H9 (cell line): ENCODE measurements at regions not wholly inside any gene's neighbourhood (a gene's known extent, or its start where the extent isn't known, plus 50 kb on each side); places are given as distances from the start of the nearest gene placed in this dataset.

Experiments used
- DNase-seq: peaks from one replicate; pipeline ENCODE4 v3.0.0-alpha.2; 2017
- H2AFZ ChIP-seq: one replicate; pipeline ENCODE4 v1.6.1; 2013; ENCODE audit warnings: mild to moderate bottlenecking, low read length, control low read depth, moderate library complexity
- H2AK5ac ChIP-seq: 2 replicates; pipeline ENCODE4 v1.6.1; 2013; ENCODE audit warnings: low read length, control low read depth, mixed read lengths; ENCODE audit not compliant: insufficient read length
- H2BK120ac ChIP-seq: one replicate; pipeline ENCODE4 v1.6.1; 2013; ENCODE audit warnings: low read depth, mild to moderate bottlenecking, low read length, control low read depth, inconsistent platforms; ENCODE audit not compliant: poor library complexity, severe bottlenecking
- H2BK12ac ChIP-seq: 2 replicates; pipeline ENCODE4 v1.6.1; 2013; ENCODE audit warnings: low read length, control low read depth, mixed read lengths, low read depth; ENCODE audit not compliant: insufficient read length
- H2BK15ac ChIP-seq: 2 replicates; pipeline ENCODE4 v1.6.1; 2013; ENCODE audit warnings: low read depth, low read length, control low read depth
- H2BK20ac ChIP-seq: one replicate; pipeline ENCODE4 v1.6.1; 2013; ENCODE audit warnings: low read depth, mild to moderate bottlenecking, low read length, control low read depth, inconsistent platforms; ENCODE audit not compliant: poor library complexity, severe bottlenecking
- H2BK5ac ChIP-seq: 2 replicates; pipeline ENCODE4 v1.6.1; 2013; ENCODE audit warnings: low read length, control low read depth, mixed read lengths; ENCODE audit not compliant: insufficient read length
- H3K14ac ChIP-seq: 2 replicates; pipeline ENCODE4 v1.6.1; 2013; ENCODE audit warnings: low read length, control low read depth; ENCODE audit not compliant: insufficient read depth
- H3K18ac ChIP-seq: 2 replicates; pipeline ENCODE4 v1.6.1; 2013; ENCODE audit warnings: low read depth, mild to moderate bottlenecking, mixed read lengths, low read length, control low read depth; ENCODE audit not compliant: insufficient read length
- H3K23ac ChIP-seq: 2 replicates; pipeline ENCODE4 v1.6.1; 2013; ENCODE audit warnings: low read length, control low read depth, mixed read lengths, low read depth; ENCODE audit not compliant: insufficient read length
- H3K23me2 ChIP-seq: 2 replicates; pipeline ENCODE4 v1.6.1; 2013; ENCODE audit warnings: low read depth, mild to moderate bottlenecking, mixed read lengths, low read length, control low read depth; ENCODE audit not compliant: insufficient read length, poor library complexity, severe bottlenecking
- H3K27ac ChIP-seq: 2 replicates; pipeline ENCODE4 v1.5.1; 2013; ENCODE audit warnings: low read length, control low read depth, mixed read lengths, low read depth; ENCODE audit not compliant: insufficient read length
- H3K27me3 ChIP-seq: 2 replicates; pipeline ENCODE4 v1.6.1; 2013; ENCODE audit warnings: low read length, control low read depth, inconsistent platforms; ENCODE audit not compliant: insufficient read depth
- H3K4ac ChIP-seq: 2 replicates; pipeline ENCODE4 v1.6.1; 2013; ENCODE audit warnings: low read depth, mild to moderate bottlenecking, control low read depth, inconsistent platforms, low read length, moderate library complexity
- H3K4me1 ChIP-seq: 2 replicates; pipeline ENCODE4 v1.6.1; 2013; ENCODE audit warnings: low read length, control low read depth, inconsistent platforms; ENCODE audit not compliant: insufficient read depth
- H3K4me2 ChIP-seq: 2 replicates; pipeline ENCODE4 v1.6.1; 2013; ENCODE audit warnings: low read length, control low read depth, mixed read lengths; ENCODE audit not compliant: insufficient read length, insufficient read depth
- H3K56ac ChIP-seq: 2 replicates; pipeline ENCODE4 v1.6.1; 2013; ENCODE audit warnings: low read depth, mild to moderate bottlenecking, mixed read lengths, low read length, control low read depth; ENCODE audit not compliant: insufficient read length
- H3K79me1 ChIP-seq: 2 replicates; pipeline ENCODE4 v1.6.1; 2013; ENCODE audit warnings: low read depth, mild to moderate bottlenecking, moderate library complexity, low read length, control low read depth, inconsistent platforms; ENCODE audit not compliant: insufficient read depth, poor library complexity, severe bottlenecking
- H3K79me2 ChIP-seq: 2 replicates; pipeline ENCODE4 v1.6.1; 2013; ENCODE audit warnings: low read length, control low read depth, inconsistent platforms; ENCODE audit not compliant: insufficient read depth
- H3K9ac ChIP-seq: 2 replicates; pipeline ENCODE4 v1.6.1; 2013; ENCODE audit warnings: low read length, control low read depth, mixed read lengths; ENCODE audit not compliant: insufficient read length; ENCODE audit errors: extremely low read depth
- H3K9me3 ChIP-seq: one replicate; pipeline ENCODE4 v1.6.1; 2013; ENCODE audit warnings: low read depth, low read length, inconsistent platforms; ENCODE audit not compliant: control insufficient read depth
- H3T11ph ChIP-seq: one replicate; pipeline ENCODE4 v1.6.1; 2013; ENCODE audit warnings: mild to moderate bottlenecking, low read length, control low read depth, inconsistent platforms
- H4K20me1 ChIP-seq: one replicate; pipeline ENCODE4 v1.6.1; 2013; ENCODE audit not compliant: control insufficient read depth, insufficient read length, insufficient read depth
- H4K5ac ChIP-seq: 2 replicates; pipeline ENCODE4 v1.6.1; 2013; ENCODE audit warnings: low read depth, mild to moderate bottlenecking, mixed read lengths, low read length, control low read depth; ENCODE audit not compliant: insufficient read length
- H4K8ac ChIP-seq: replicated peaks from 2 replicates; pipeline ENCODE4 v1.6.1; 2013; ENCODE audit warnings: low read length, control low read depth, mixed read lengths, low read depth; ENCODE audit not compliant: insufficient read length
- H4K91ac ChIP-seq: 2 replicates; pipeline ENCODE4 v1.6.1; 2013; ENCODE audit warnings: low read depth, mild to moderate bottlenecking, moderate library complexity, mixed read lengths, low read length, control low read depth; ENCODE audit not compliant: insufficient read length
- H3K27ac Mint-ChIP-seq, 3 experiments: 2 replicates in 2 of 3; 3 replicates in 1 of 3; pipeline ENCODE4 v1.8.0; 2020 to 2021; ENCODE audit warnings: mixed read lengths in 3 of 3, mild to moderate bottlenecking in 1 of 3, moderate library complexity in 1 of 3
- H3K27me3 Mint-ChIP-seq: 2 replicates; pipeline ENCODE4 v1.8.0; 2021; ENCODE audit warnings: low read depth, mild to moderate bottlenecking, moderate library complexity, mixed read lengths
- H3K36me3 Mint-ChIP-seq, 3 experiments: 2 replicates in 2 of 3; 3 replicates in 1 of 3; pipeline ENCODE4 v1.8.0; 2020 to 2021; ENCODE audit warnings: low read depth in 3 of 3, mixed read lengths in 3 of 3; ENCODE audit not compliant: insufficient read depth in 1 of 3
- H3K4me1 Mint-ChIP-seq, 2 experiments: 2 replicates each; pipeline ENCODE4 v1.8.0; 2020; ENCODE audit warnings: mixed read lengths in 2 of 2
- H3K4me3 Mint-ChIP-seq, 2 experiments: 2 replicates in 1 of 2; 3 replicates in 1 of 2; pipeline ENCODE4 v1.8.0; 2020 to 2021; ENCODE audit warnings: mild to moderate bottlenecking in 2 of 2, mixed read lengths in 2 of 2, moderate library complexity in 1 of 2
- H3K9me3 Mint-ChIP-seq, 2 experiments: 2 replicates in 1 of 2; 3 replicates in 1 of 2; pipeline ENCODE4 v1.8.0; 2020; ENCODE audit warnings: mild to moderate bottlenecking in 2 of 2, mixed read lengths in 2 of 2, moderate library complexity in 1 of 2
- WGBS: extraction: QIAGEN DNeasy Blood & Tissue Kit; methylation state at CpG from one replicate; pipeline ENCODE4 v1.1.7; 2013; ENCODE audit warnings: missing lambda C conversion rate, low lambda C conversion rate, mixed read lengths; ENCODE audit not compliant: insufficient read length; ENCODE audit errors: extremely low coverage; 5-methylcytosine and 5-hydroxymethylcytosine counted together
- TF ChIP-seq, protein P1 (sequence below): fragments of 200-600 bp; sonication (generic); conservative IDR thresholded peaks from 3 replicates; pipeline ENCODE4 v1.8.0; 2021; ENCODE audit warnings: antibody characterized with exemption, mild to moderate bottlenecking

GRCh38 chr5:144972317-144972716 lies 801.6 kb downstream of the KCTD16 start:
- no peak overlapping the region for H3K4ac ChIP-seq
- H2AK5ac ChIP-seq = no peak overlapping the region
- H3K23ac ChIP-seq = no peak overlapping the region
- no peak overlapping the region for H3K18ac ChIP-seq
- no peak overlapping the region for H4K91ac ChIP-seq
- Mint-ChIP-seq H3K27ac (no peak overlapping the region), H3K4me1 (no peaks in the 10 kb centered on the region), H3K4me3 (no peak overlapping the region), H3K27me3 (no peaks in the 10 kb centered on the region), H3K9me3 (peaks cover 16 to 17% of the 10 kb centered on the region in 2 experiments), H3K36me3 (peaks cover 3 to 16% (median 12%) of the 10 kb centered on the region in 3 experiments; a peak in 6 of 7 replicates)
- WGBS = no CpG with 5 or more reads among the region's 3 CpGs
- no peaks in the 10 kb centered on the region for H3K27me3 ChIP-seq
- H2BK5ac ChIP-seq = no peak overlapping the region
- no peak overlapping the region for H2BK120ac ChIP-seq
- H2BK20ac ChIP-seq = no peak overlapping the region
- no peak for DNase-seq
- no peak overlapping the region for H2BK15ac ChIP-seq
- no peaks in the 10 kb centered on the region for H3K4me1 ChIP-seq
- no peaks in the 10 kb centered on the region for H3K9me3 ChIP-seq
- no peak overlapping the region for H3K9ac ChIP-seq
- no peak overlapping the region for H2AFZ ChIP-seq
- H3K27ac ChIP-seq = no peak overlapping the region
- no peak overlapping the region for H3K4me2 ChIP-seq
- no peaks in the 10 kb centered on the region for H3K79me1 ChIP-seq
- H3T11ph ChIP-seq = no peak overlapping the region
- H3K56ac ChIP-seq = no peak overlapping the region
- H4K8ac ChIP-seq = no peak overlapping the region
- no peaks in the 10 kb centered on the region for H4K20me1 ChIP-seq
- no peak overlapping the region for H4K5ac ChIP-seq
- no peak overlapping the region for H3K14ac ChIP-seq
- no peak overlapping the region for H2BK12ac ChIP-seq
- no peaks in the 10 kb centered on the region for H3K23me2 ChIP-seq
- H3K79me2 ChIP-seq = no peaks in the 10 kb centered on the region
- TF ChIP-seq, protein P1, sequence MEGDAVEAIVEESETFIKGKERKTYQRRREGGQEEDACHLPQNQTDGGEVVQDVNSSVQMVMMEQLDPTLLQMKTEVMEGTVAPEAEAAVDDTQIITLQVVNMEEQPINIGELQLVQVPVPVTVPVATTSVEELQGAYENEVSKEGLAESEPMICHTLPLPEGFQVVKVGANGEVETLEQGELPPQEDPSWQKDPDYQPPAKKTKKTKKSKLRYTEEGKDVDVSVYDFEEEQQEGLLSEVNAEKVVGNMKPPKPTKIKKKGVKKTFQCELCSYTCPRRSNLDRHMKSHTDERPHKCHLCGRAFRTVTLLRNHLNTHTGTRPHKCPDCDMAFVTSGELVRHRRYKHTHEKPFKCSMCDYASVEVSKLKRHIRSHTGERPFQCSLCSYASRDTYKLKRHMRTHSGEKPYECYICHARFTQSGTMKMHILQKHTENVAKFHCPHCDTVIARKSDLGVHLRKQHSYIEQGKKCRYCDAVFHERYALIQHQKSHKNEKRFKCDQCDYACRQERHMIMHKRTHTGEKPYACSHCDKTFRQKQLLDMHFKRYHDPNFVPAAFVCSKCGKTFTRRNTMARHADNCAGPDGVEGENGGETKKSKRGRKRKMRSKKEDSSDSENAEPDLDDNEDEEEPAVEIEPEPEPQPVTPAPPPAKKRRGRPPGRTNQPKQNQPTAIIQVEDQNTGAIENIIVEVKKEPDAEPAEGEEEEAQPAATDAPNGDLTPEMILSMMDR = no peak
